ENCODE measurements at regions not wholly inside any gene's neighbourhood (a gene's known extent, or its start where the extent isn't known, plus 50 kb on each side); places are given as distances from the start of the nearest gene placed in this dataset.

- Mint-ChIP-seq H3K4me1 (peaks cover 8% of the 10 kb centered on the region), H3K27ac (no peak overlapping the region), H3K9me3 (peaks cover 12% of the 10 kb centered on the region), H3K36me3 (peaks cover 2% of the 10 kb centered on the region), H3K27me3 (ENCODE audit: insufficient read depth, low read depth) (no peaks in the 10 kb centered on the region), H3K4me3 (no peak overlapping the region)
- H3F3A ChIP-seq (ENCODE audit: low read depth) = no peaks in the 10 kb centered on the region
- no peaks in the 10 kb centered on the region for H3K79me2 ChIP-seq (ENCODE audit: low read depth)
- no peak overlapping the region for H3K4me2 ChIP-seq
- no peaks in the 10 kb centered on the region for H3K9me3 ChIP-seq (ENCODE audit: low read depth)
- H3K36me3 ChIP-seq = no peaks in the 10 kb centered on the region
- H3K27ac ChIP-seq = no peak overlapping the region
- H3K27me3 ChIP-seq = no peaks in the 10 kb centered on the region
- H3K4me1 ChIP-seq = no peaks in the 10 kb centered on the region
- H4K20me1 ChIP-seq (ENCODE audit: low read depth) = no peaks in the 10 kb centered on the region
- peak overlapping the region; percentile 20 for H2AFZ ChIP-seq (replicated peaks)
- H3K4me3 ChIP-seq = no peak overlapping the region
- H3K9ac ChIP-seq = no peak overlapping the region
- TF ChIP-seq EZH2 (IDR thresholded peaks at IDR 0.05) (no peak), EZH2phosphoT487 (IDR thresholded peaks at IDR 0.05) (no peak)
- TF ChIP-seq, protein P1, sequence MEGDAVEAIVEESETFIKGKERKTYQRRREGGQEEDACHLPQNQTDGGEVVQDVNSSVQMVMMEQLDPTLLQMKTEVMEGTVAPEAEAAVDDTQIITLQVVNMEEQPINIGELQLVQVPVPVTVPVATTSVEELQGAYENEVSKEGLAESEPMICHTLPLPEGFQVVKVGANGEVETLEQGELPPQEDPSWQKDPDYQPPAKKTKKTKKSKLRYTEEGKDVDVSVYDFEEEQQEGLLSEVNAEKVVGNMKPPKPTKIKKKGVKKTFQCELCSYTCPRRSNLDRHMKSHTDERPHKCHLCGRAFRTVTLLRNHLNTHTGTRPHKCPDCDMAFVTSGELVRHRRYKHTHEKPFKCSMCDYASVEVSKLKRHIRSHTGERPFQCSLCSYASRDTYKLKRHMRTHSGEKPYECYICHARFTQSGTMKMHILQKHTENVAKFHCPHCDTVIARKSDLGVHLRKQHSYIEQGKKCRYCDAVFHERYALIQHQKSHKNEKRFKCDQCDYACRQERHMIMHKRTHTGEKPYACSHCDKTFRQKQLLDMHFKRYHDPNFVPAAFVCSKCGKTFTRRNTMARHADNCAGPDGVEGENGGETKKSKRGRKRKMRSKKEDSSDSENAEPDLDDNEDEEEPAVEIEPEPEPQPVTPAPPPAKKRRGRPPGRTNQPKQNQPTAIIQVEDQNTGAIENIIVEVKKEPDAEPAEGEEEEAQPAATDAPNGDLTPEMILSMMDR (IDR thresholded peaks at IDR 0.05) = no peak
- peak; percentile 3 for DNase-seq (ENCODE audit: low spot score)
Measured at GRCh38 chr5:20617841-20618240, 629.8 kb upstream of the CDH18 start.

DNA sequence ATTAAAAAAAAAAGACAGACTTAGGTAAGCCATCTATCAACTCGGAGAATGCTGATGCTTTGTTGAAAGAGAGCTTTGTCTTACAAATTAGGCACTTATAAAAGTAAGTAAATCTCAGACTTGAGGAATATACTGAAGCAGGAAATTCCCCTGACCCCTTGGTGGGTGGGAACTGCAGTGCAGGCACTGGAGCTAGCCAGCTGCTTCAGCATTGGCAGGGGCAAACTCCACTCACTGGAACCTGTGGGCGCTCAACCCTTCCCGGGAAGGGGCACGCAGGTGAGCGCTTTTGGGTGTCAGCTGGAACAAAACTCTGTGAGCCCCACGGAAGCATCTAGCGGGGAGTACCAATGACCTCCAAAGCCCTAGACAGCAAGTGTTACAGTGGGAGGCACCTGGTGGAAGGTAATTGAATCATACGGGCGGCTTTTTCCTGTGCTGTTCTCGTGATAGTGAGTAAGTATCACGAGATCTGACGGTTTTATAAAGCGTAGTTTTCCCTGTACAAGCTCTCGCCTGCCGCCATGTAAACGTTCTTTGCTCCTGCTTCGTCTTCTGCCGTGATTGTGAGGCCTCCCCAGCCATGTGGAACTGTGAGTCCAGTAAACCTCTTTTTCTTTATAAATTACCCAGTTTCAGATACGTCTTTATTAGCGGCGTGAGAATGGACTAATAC is 628.0 kb upstream of the CDH18 start:
- no peak overlapping the region for H3K4me2 ChIP-seq
- no peak for DNase-seq (ENCODE audit: low spot score)
- no peak for TF ChIP-seq EZH2phosphoT487 (IDR thresholded peaks at IDR 0.05)
- H3K27ac ChIP-seq = no peak overlapping the region
- H3K36me3 ChIP-seq = no peaks in the 10 kb centered on the region
- H3K9ac ChIP-seq = no peak overlapping the region
- no peak overlapping the region for H2AFZ ChIP-seq (replicated peaks)
- no peak overlapping the region for H3K4me3 Mint-ChIP-seq
- no peaks in the 10 kb centered on the region for H3K79me2 ChIP-seq (ENCODE audit: low read depth)
- peaks cover 12% of the 10 kb centered on the region for H3K4me1 Mint-ChIP-seq
- no peaks in the 10 kb centered on the region for H4K20me1 ChIP-seq (ENCODE audit: low read depth)
- H3K36me3 Mint-ChIP-seq = peaks cover 3% of the 10 kb centered on the region
- H3K27me3 ChIP-seq = no peaks in the 10 kb centered on the region
- H3K9me3 ChIP-seq (ENCODE audit: low read depth) = no peaks in the 10 kb centered on the region
- H3K4me1 ChIP-seq = no peaks in the 10 kb centered on the region
- H3F3A ChIP-seq (ENCODE audit: low read depth) = no peaks in the 10 kb centered on the region
- H3K27ac Mint-ChIP-seq = no peak overlapping the region
- H3K9me3 Mint-ChIP-seq = peaks cover 13% of the 10 kb centered on the region
- H3K4me3 ChIP-seq = no peak overlapping the region
- no peaks in the 10 kb centered on the region for H3K27me3 Mint-ChIP-seq (ENCODE audit: insufficient read depth, low read depth)

DNA sequence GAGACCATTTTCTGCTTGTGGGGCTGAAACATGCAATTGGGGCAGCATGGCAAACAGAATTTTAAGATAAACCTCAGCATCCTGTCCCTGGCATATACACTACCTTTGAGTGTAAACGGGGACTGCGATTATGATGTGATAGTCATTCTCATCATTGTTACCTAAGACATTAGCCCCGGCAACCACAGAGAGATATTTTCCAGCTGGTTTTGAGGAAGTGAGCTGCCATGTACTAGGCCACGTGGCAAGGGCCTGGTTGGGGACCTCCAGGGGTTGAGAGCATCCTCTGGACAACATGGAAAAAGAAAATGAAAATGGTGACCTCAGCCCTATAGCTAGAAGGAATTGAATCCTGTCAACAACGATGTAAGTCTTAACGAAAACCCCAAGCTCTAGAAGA is 623.6 kb upstream of the CDH18 start:
- Mint-ChIP-seq H3K36me3 (peaks cover 5% of the 10 kb centered on the region), H3K9me3 (peaks cover 20% of the 10 kb centered on the region), H3K4me3 (no peak overlapping the region), H3K4me1 (peaks cover 29% of the 10 kb centered on the region), H3K27ac (no peak overlapping the region), H3K27me3 (ENCODE audit: insufficient read depth, low read depth) (no peaks in the 10 kb centered on the region)
- Histone ChIP-seq H3K9me3 (ENCODE audit: low read depth) (no peaks in the 10 kb centered on the region), H3K27me3 (no peaks in the 10 kb centered on the region), H3K4me3 (no peak overlapping the region), H4K20me1 (ENCODE audit: low read depth) (no peaks in the 10 kb centered on the region), H3K79me2 (ENCODE audit: low read depth) (no peaks in the 10 kb centered on the region), H3K27ac (no peak overlapping the region), H3K9ac (no peak overlapping the region), H2AFZ (replicated peaks) (no peak overlapping the region), H3K4me2 (no peak overlapping the region), H3K4me1 (peaks cover 17% of the 10 kb centered on the region), H3K36me3 (no peaks in the 10 kb centered on the region), H3F3A (ENCODE audit: low read depth) (peaks cover 13% of the 10 kb centered on the region)
- TF ChIP-seq, protein P1 (IDR thresholded peaks at IDR 0.05) = no peak
- TF ChIP-seq EZH2phosphoT487 (IDR thresholded peaks at IDR 0.05) = no peak
- TF ChIP-seq EZH2 (IDR thresholded peaks at IDR 0.05) = no peak
- no peak for DNase-seq (ENCODE audit: low spot score)

GRCh38 chr5:20610681-20611080 is 622.7 kb upstream of the CDH18 start:
- H3K9me3 ChIP-seq (ENCODE audit: low read depth) = no peaks in the 10 kb centered on the region
- DNase-seq (ENCODE audit: low spot score) = no peak
- peaks cover 38% of the 10 kb centered on the region for H3K4me1 Mint-ChIP-seq
- peaks cover 13% of the 10 kb centered on the region for H3F3A ChIP-seq (ENCODE audit: low read depth)
- H3K27me3 ChIP-seq = no peaks in the 10 kb centered on the region
- no peak overlapping the region for H2AFZ ChIP-seq (replicated peaks)
- no peaks in the 10 kb centered on the region for H3K79me2 ChIP-seq (ENCODE audit: low read depth)
- H3K4me3 Mint-ChIP-seq = no peak overlapping the region
- H3K36me3 Mint-ChIP-seq = peaks cover 8% of the 10 kb centered on the region
- peaks cover 23% of the 10 kb centered on the region for H3K9me3 Mint-ChIP-seq
- no peak overlapping the region for H3K9ac ChIP-seq
- no peak overlapping the region for H3K4me2 ChIP-seq
- no peaks in the 10 kb centered on the region for H3K36me3 ChIP-seq
- H3K4me1 ChIP-seq = peaks cover 17% of the 10 kb centered on the region
- no peaks in the 10 kb centered on the region for H4K20me1 ChIP-seq (ENCODE audit: low read depth)
- no peak overlapping the region for H3K27ac ChIP-seq
- TF ChIP-seq, protein P1 (IDR thresholded peaks at IDR 0.05) = no peak
- TF ChIP-seq EZH2phosphoT487 (IDR thresholded peaks at IDR 0.05) (no peak), EZH2 (IDR thresholded peaks at IDR 0.05) (no peak)
- no peaks in the 10 kb centered on the region for H3K27me3 Mint-ChIP-seq (ENCODE audit: insufficient read depth, low read depth)
- H3K4me3 ChIP-seq = no peak overlapping the region
- no peak overlapping the region for H3K27ac Mint-ChIP-seq

Data from neural progenitor cell (in vitro differentiated cells).